ENCODE measurements at regions not wholly inside any gene's neighbourhood (a gene's known extent, or its start where the extent isn't known, plus 50 kb on each side); places are given as distances from the start of the nearest gene placed in this dataset.

DNA sequence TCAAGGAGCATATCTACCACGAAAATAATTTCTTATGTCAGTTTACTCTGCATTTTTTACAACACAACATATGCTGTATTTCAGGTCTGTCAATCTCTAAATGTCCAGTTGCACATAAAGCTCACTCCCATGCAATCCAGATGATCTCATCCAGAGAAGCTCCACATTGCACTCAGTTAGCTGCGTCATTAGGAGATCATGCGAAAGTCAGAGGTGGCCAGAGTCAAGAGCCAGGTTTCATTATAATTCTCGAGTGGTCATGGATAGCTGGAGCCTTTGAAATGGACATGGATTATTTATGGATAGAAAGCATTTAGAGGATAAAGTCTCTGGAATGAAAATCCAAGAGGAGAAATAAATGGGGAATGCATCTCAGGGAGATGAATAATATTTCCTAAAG is 232.3 kb downstream of the GAS1 start:
- CTCF ChIA-PET, result interaction anchor here (0.5 kb wide), 1 partner anchor 608 kb away, joined by 3 read pairs; no protein-coding TSS in a partner anchor
- Mint-ChIP-seq H3K36me3 (ENCODE audit: low read depth) (no peaks in the 10 kb centered on the region), H3K27me3 (peaks cover 11% of the 10 kb centered on the region), H3K4me1 (no peaks in the 10 kb centered on the region), H3K27ac (no peak overlapping the region), H3K4me3 (no peak overlapping the region), H3K9me3 (ENCODE audit: low read depth) (no peaks in the 10 kb centered on the region)
- DNase-seq (no peak), ATAC-seq (no peak)
- intact Hi-C loops (cut with DNase I, micrococcal nuclease), result no loop called here
- POLR2A ChIA-PET, result no interaction called here

GRCh38 chr9:86713970-86714369 is 233.3 kb downstream of the GAS1 start:
- Mint-ChIP-seq H3K36me3 (ENCODE audit: low read depth) (no peaks in the 10 kb centered on the region), H3K4me3 (no peak overlapping the region), H3K9me3 (ENCODE audit: low read depth) (no peaks in the 10 kb centered on the region), H3K4me1 (no peaks in the 10 kb centered on the region), H3K27ac (no peak overlapping the region), H3K27me3 (peaks cover 11% of the 10 kb centered on the region)
- POLR2A ChIA-PET, result no interaction called here
- no peak for DNase-seq
- intact Hi-C loops (cut with DNase I, micrococcal nuclease), result no loop called here
- CTCF ChIA-PET, result no interaction called here
- ATAC-seq, result no peak

DNA sequence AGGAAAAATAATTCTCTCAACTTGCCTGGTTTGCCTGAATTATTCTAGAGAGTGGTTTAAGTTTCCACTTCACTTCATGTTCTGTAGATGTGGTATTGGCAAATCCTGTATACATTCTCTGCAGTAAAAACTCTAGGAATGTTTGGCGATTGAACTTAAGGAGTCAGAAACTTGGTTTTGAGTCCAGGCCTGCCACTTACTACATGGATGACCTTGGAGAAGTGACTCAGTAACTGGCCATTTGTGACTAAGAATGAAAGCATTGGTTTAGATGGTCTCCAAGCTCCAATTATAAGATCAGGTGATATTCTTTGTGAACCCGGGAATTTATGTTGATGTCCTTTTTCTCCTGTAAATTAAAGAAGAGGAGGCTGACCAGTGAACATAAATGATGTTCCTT is 233.8 kb downstream of the GAS1 start:
- no peaks in the 10 kb centered on the region for H3K36me3 Mint-ChIP-seq (ENCODE audit: low read depth)
- no peaks in the 10 kb centered on the region for H3K4me1 Mint-ChIP-seq
- peaks cover 11% of the 10 kb centered on the region for H3K27me3 Mint-ChIP-seq
- DNase-seq (no peak), ATAC-seq (no peak)
- no peak overlapping the region for H3K4me3 Mint-ChIP-seq
- H3K9me3 Mint-ChIP-seq (ENCODE audit: low read depth), result no peaks in the 10 kb centered on the region
- CTCF ChIA-PET, result no interaction called here
- POLR2A ChIA-PET, result no interaction called here
- no peak overlapping the region for H3K27ac Mint-ChIP-seq
- intact Hi-C loops (cut with DNase I, micrococcal nuclease), result no loop called here

GRCh38 chr9:86708918-86709835 is 238.1 kb downstream of the GAS1 start:
- intact Hi-C loops (cut with DNase I, micrococcal nuclease), result no loop called here
- ChIA-PET CTCF (interaction anchor here (0.6 kb wide), 2 partner anchors 36 to 413 kb away, joined by 3 read pairs; no protein-coding TSS in a partner anchor), POLR2A (no interaction called here)
- H3K36me3 Mint-ChIP-seq (ENCODE audit: low read depth), result no peaks in the 10 kb centered on the region
- ATAC-seq, result no peak
- no peaks in the 10 kb centered on the region for H3K9me3 Mint-ChIP-seq (ENCODE audit: low read depth)
- no peak for DNase-seq
- no peaks in the 10 kb centered on the region for H3K4me1 Mint-ChIP-seq
- peaks cover 2% of the 10 kb centered on the region for H3K27me3 Mint-ChIP-seq
- H3K4me3 Mint-ChIP-seq, result no peak overlapping the region
- H3K27ac Mint-ChIP-seq, result no peak overlapping the region

DNA sequence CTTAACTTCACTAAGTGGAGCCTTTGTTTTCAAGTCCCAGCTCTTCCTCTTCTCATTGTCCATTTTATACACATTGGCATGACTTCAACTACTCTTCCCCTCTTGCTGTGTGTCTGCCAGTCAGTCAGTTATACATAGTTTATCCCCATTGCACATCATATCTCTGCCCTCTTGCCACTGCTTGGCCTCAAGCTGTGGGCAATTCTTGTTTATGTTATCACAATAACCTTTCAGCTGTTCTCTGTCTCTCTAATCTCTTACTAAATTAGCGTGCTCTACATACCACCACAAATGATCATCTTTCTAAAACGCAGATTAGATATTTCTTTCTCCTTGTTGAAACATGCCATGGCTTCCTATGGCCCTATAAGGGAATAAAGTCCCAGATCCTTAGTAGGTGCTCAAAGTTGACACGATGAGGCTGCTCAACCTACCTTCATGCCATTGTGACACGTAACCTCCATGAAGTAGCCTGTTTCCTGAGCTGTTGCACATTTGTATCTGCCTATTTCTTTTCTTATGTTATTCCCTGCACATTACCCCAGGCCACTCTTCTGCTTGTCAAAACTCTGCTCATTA is 239.3 kb downstream of the GAS1 start:
- intact Hi-C loops (cut with DNase I, micrococcal nuclease), result no loop called here
- ATAC-seq (no peak), DNase-seq (no peak)
- H3K4me3 Mint-ChIP-seq, result no peak overlapping the region
- peaks cover 2% of the 10 kb centered on the region for H3K27me3 Mint-ChIP-seq
- no peaks in the 10 kb centered on the region for H3K36me3 Mint-ChIP-seq (ENCODE audit: low read depth)
- no peak overlapping the region for H3K27ac Mint-ChIP-seq
- CTCF ChIA-PET, result interaction anchor here (0.7 kb wide), 1 partner anchor 11 kb away, joined by 3 read pairs; no protein-coding TSS in a partner anchor
- H3K4me1 Mint-ChIP-seq, result no peaks in the 10 kb centered on the region
- no peaks in the 10 kb centered on the region for H3K9me3 Mint-ChIP-seq (ENCODE audit: low read depth)
- POLR2A ChIA-PET, result no interaction called here

DNA sequence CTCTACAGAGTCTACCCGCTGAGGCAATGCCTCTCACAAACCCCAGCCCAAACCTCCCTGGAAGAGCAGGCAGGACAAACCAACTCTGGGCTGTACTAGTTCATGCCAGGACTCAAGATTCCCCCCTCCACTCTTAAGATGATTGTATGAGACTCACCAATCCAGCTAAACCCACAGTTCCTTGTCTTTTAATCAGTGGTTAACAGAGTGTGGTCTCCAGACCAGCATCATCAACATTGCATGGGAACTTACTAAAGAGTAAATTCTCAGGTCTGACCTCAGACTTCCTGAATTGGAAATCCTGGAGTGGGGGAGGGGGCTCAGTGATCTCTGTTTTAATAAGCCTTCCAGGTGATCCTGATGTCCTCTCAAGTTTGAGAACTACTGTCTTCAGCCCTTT is 240.9 kb downstream of the GAS1 start:
- ChIA-PET POLR2A (no interaction called here), CTCF (no interaction called here)
- H3K4me1 Mint-ChIP-seq, result no peaks in the 10 kb centered on the region
- peaks cover 2% of the 10 kb centered on the region for H3K27me3 Mint-ChIP-seq
- no peaks in the 10 kb centered on the region for H3K36me3 Mint-ChIP-seq (ENCODE audit: low read depth)
- intact Hi-C loops (cut with DNase I, micrococcal nuclease), result no loop called here
- no peak overlapping the region for H3K4me3 Mint-ChIP-seq
- H3K27ac Mint-ChIP-seq, result no peak overlapping the region
- H3K9me3 Mint-ChIP-seq (ENCODE audit: low read depth), result no peaks in the 10 kb centered on the region
- ATAC-seq (no peak), DNase-seq (no peak)

GRCh38 chr9:86705490-86705889 is 241.8 kb downstream of the GAS1 start:
- Mint-ChIP-seq H3K4me3 (no peak overlapping the region), H3K27ac (no peak overlapping the region), H3K4me1 (no peaks in the 10 kb centered on the region), H3K27me3 (peaks cover 5% of the 10 kb centered on the region), H3K36me3 (ENCODE audit: low read depth) (no peaks in the 10 kb centered on the region), H3K9me3 (ENCODE audit: low read depth) (no peaks in the 10 kb centered on the region)
- CTCF ChIA-PET, result interaction anchor here (0.7 kb wide), 1 partner anchor 33 kb away, joined by 3 read pairs; no protein-coding TSS in a partner anchor
- POLR2A ChIA-PET, result no interaction called here
- no peak for ATAC-seq
- DNase-seq, result no peak
- intact Hi-C loops (cut with DNase I, micrococcal nuclease), result no loop called here

DNA sequence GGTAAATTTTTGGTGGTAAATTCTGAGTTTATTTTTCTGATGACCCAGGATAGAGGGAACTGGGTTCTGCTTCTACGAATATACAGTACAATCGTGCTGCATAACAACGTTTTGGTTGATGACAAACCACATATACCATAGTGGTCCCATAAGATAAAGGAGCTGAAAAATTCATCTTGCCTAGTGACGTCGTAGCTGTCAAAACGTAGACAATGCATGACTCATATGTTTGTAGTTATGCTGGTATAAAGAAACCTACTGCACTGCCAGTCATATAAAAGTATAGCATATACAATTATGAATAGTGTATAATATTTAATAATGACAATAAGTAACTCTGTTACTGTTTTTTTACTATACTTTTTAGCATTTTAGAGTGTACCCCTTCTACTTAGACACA is 244.0 kb downstream of the GAS1 start:
- no peak overlapping the region for H3K27ac Mint-ChIP-seq
- DNase-seq (no peak), ATAC-seq (no peak)
- ChIA-PET POLR2A (no interaction called here), CTCF (no interaction called here)
- no peaks in the 10 kb centered on the region for H3K9me3 Mint-ChIP-seq (ENCODE audit: low read depth)
- H3K4me3 Mint-ChIP-seq, result no peak overlapping the region
- intact Hi-C loops (cut with DNase I, micrococcal nuclease), result no loop called here
- H3K4me1 Mint-ChIP-seq, result no peaks in the 10 kb centered on the region
- H3K36me3 Mint-ChIP-seq (ENCODE audit: low read depth), result no peaks in the 10 kb centered on the region
- H3K27me3 Mint-ChIP-seq, result peaks cover 5% of the 10 kb centered on the region

DNA sequence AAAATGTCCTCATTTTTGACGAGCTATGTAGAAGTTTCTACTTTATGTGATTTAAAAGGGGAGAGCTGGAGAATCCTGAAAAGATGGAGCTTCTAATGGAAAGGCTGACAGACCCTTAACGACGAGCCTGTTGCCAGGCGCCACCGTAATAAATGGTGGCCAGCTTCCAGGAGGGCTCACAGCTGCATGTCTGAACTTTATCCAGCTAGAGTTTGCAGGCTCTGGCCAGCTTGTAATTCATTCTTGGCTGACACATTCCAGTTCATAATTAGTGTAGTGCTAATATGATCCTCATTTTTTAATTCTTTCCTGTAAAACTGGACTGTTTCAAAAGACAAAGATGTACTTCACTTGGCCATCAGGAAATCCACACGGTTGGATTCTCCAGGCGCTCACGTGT is 246.7 kb downstream of the GAS1 start:
- POLR2A ChIA-PET, result no interaction called here
- CTCF ChIA-PET, result no interaction called here

GRCh38 chr9:86697999-86698398 is 249.3 kb downstream of the GAS1 start:
- H3K4me3 Mint-ChIP-seq, result no peak overlapping the region
- ChIA-PET POLR2A (no interaction called here), CTCF (no interaction called here)
- H3K27me3 Mint-ChIP-seq, result peaks cover 3% of the 10 kb centered on the region
- H3K9me3 Mint-ChIP-seq (ENCODE audit: low read depth), result no peaks in the 10 kb centered on the region
- DNase-seq (no peak), ATAC-seq (no peak)
- intact Hi-C loops (cut with DNase I, micrococcal nuclease), result no loop called here
- no peaks in the 10 kb centered on the region for H3K4me1 Mint-ChIP-seq
- H3K36me3 Mint-ChIP-seq (ENCODE audit: low read depth), result no peaks in the 10 kb centered on the region
- H3K27ac Mint-ChIP-seq, result no peak overlapping the region

More for the DNA sequence above, 246.7 kb downstream of the GAS1 start:
- intact Hi-C loops (cut with DNase I, micrococcal nuclease), result no loop called here
- no peak for DNase-seq
- Mint-ChIP-seq H3K27me3 (peaks cover 3% of the 10 kb centered on the region), H3K9me3 (ENCODE audit: low read depth) (no peaks in the 10 kb centered on the region), H3K27ac (no peak overlapping the region), H3K36me3 (ENCODE audit: low read depth) (no peaks in the 10 kb centered on the region), H3K4me3 (no peak overlapping the region), H3K4me1 (no peaks in the 10 kb centered on the region)
- no peak for ATAC-seq

DNA sequence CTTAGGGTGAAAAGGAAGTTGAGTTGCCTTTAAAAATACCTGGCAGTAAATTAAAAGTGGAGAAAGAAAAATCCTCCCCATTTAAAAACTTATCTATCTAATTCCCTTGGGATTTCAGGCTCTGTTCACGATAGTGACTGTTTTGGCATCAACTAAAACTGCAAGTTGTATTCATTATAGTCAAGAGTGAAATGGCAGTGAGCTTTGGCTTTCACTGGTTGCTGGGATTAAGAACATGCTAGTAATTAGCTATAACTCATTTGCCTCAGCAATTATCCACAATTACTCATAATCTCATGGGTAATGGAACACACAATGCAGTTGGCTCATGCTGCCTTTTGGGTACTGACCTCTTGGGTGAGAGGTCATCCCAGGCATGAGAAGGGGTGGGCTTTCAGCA is 250.1 kb downstream of the GAS1 start:
- intact Hi-C loops (cut with DNase I, micrococcal nuclease), result no loop called here
- no peaks in the 10 kb centered on the region for H3K4me1 Mint-ChIP-seq
- no peak overlapping the region for H3K4me3 Mint-ChIP-seq
- POLR2A ChIA-PET, result no interaction called here
- CTCF ChIA-PET, result interaction anchor here (1.1 kb wide), 1 partner anchor 11 kb away, joined by 3 read pairs; no protein-coding TSS in a partner anchor
- ATAC-seq (no peak), DNase-seq (no peak)
- no peaks in the 10 kb centered on the region for H3K36me3 Mint-ChIP-seq (ENCODE audit: low read depth)
- H3K9me3 Mint-ChIP-seq (ENCODE audit: low read depth), result no peaks in the 10 kb centered on the region
- H3K27me3 Mint-ChIP-seq, result peaks cover 3% of the 10 kb centered on the region
- no peak overlapping the region for H3K27ac Mint-ChIP-seq

DNA sequence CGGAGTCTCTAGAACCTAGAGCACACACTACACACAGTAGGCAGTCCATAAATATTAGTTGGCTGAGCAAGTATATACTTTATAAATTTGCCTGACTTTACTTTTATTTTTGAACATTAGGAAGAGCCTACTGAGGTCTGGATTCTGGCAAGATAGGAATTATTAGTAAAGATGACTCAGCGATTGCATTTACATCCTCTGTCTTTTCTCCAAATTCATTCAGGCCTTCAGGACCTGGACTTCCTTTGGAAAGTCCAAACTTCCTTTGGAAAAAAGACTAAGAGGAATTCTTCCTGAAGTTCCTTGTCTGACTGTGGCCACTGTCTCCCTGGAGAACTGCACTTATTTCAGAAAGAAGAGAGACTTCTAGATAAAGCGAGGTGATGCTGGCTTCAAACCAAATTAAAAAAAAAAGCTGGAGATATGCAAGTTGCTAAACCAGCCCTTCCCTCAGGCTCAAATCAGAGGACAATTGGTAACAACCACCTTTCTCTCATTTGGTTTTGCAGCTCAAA is 251.3 kb downstream of the GAS1 start:
- peaks cover 4% of the 10 kb centered on the region for H3K27me3 Mint-ChIP-seq
- intact Hi-C loops (cut with DNase I, micrococcal nuclease), result no loop called here
- DNase-seq (no peak), ATAC-seq (no peak)
- H3K9me3 Mint-ChIP-seq (ENCODE audit: low read depth), result no peaks in the 10 kb centered on the region
- POLR2A ChIA-PET, result no interaction called here
- no peaks in the 10 kb centered on the region for H3K4me1 Mint-ChIP-seq
- H3K4me3 Mint-ChIP-seq, result no peak overlapping the region
- H3K27ac Mint-ChIP-seq, result no peak overlapping the region
- CTCF ChIA-PET, result interaction anchor here (1.1 kb wide), 1 partner anchor 12 kb away, joined by 3 read pairs; no protein-coding TSS in a partner anchor
- no peaks in the 10 kb centered on the region for H3K36me3 Mint-ChIP-seq (ENCODE audit: low read depth)

Data from activated CD4-positive, alpha-beta T cell treated with anti-CD3 and anti-CD28 coated beads for 36 hours (primary cell).